Lung (tissue), 11 donors: ENCODE measurements at regions not wholly inside any gene's neighbourhood (a gene's known extent, or its start where the extent isn't known, plus 50 kb on each side); places are given as distances from the start of the nearest gene placed in this dataset.
A peak's percentile ranks its signal among the peaks of the same experiment; 100 is the strongest.

Source experiments
- ATAC-seq: fragments of 200-7000 bp; cut with Tn5 transposase; one replicate; pipeline ENCODE4 v1.9.1; 2020; ENCODE audit warnings: moderate number of reproducible peaks; ENCODE audit not compliant: insufficient read depth, low FRiP score
- DNase-seq, 3 donors: peaks; one replicate each; pipeline ENCODE4 v3.0.0-alpha.2; 2013 to 2017
- H3K27ac ChIP-seq, 2 donors: one replicate each; pipeline ENCODE4 v1.5.1; 2013; ENCODE audit warnings: mild to moderate bottlenecking in 2 of 2, moderate library complexity in 2 of 2, control low read depth in 1 of 2, inconsistent platforms in 1 of 2, low read depth in 1 of 2, low read length in 1 of 2
- H3K27me3 ChIP-seq, 3 donors: one replicate each; pipeline ENCODE4 v1.5.1; 2013; ENCODE audit warnings: low read length in 2 of 3; ENCODE audit not compliant: control insufficient read depth in 3 of 3, insufficient read depth in 3 of 3
- H3K36me3 ChIP-seq, 4 donors: one replicate each; pipeline ENCODE4 v1.5.1; 2013; ENCODE audit warnings: low read length in 4 of 4, mild to moderate bottlenecking in 1 of 4, moderate library complexity in 1 of 4; ENCODE audit not compliant: control insufficient read depth in 4 of 4, insufficient read depth in 4 of 4
- H3K4me1 ChIP-seq, 5 donors: one replicate each; pipeline ENCODE4 v1.5.1; 2013; ENCODE audit warnings: low read length in 5 of 5, mild to moderate bottlenecking in 2 of 5, moderate library complexity in 1 of 5; ENCODE audit not compliant: control insufficient read depth in 5 of 5, insufficient read depth in 5 of 5
- H3K4me3 ChIP-seq: one replicate; pipeline ENCODE4 v1.5.1; 2013; ENCODE audit warnings: mild to moderate bottlenecking, control low read depth, moderate library complexity
- H3K9ac ChIP-seq, 2 donors: one replicate each; pipeline ENCODE4 v1.5.1; 2013; ENCODE audit warnings: low read length in 2 of 2, control low read depth in 1 of 2; ENCODE audit not compliant: insufficient read depth in 1 of 2
- H3K9me3 ChIP-seq, 4 donors: one replicate each; pipeline ENCODE4 v1.5.1; 2013; ENCODE audit warnings: low read length in 3 of 4, mild to moderate bottlenecking in 1 of 4, moderate library complexity in 1 of 4; ENCODE audit not compliant: control insufficient read depth in 4 of 4, insufficient read depth in 3 of 4
- CTCF ChIP-seq: IDR thresholded peaks from 2 replicates; pipeline ENCODE4 v1.5.1; 2012; ENCODE audit warnings: mild to moderate bottlenecking; ENCODE audit errors: control extremely low read depth, extremely low read depth
- WGBS, 2 donors: extraction: QIAGEN DNeasy Blood & Tissue Kit; methylation state at CpG; one replicate each; pipeline ENCODE4 v1.1.7; 2013; 5-methylcytosine and 5-hydroxymethylcytosine counted together
- donor health status: control.
- donor health status: control.
- donor health status: Bipolar disorder and iron deficiency.
- donor health status: healthy.
- donor health status: DM: yes; HTN: yes; CAD: no.

GRCh38 chr10:1903982-1904381 lies 166.7 kb upstream of the ADARB2 start:
- Histone ChIP-seq H3K27ac (no peak overlapping the region), H3K27me3 (peaks cover 0 to 3% (median 0%) of the 10 kb centered on the region in 3 donors), H3K9me3 (peaks cover 0 to 9% (median 0%) of the 10 kb centered on the region in 4 donors), H3K36me3 (no peaks in the 10 kb centered on the region), H3K9ac (no peak overlapping the region), H3K4me1 (no peaks in the 10 kb centered on the region), H3K4me3 (no peak overlapping the region)
- 85 to 92% methylated on average over 4 of the region's 4 CpGs for WGBS, 2 donors
- ATAC-seq (no peak), DNase-seq (no peak)
- no peak for TF ChIP-seq CTCF

GRCh38 chr10:1896153-1896552 lies 158.8 kb upstream of the ADARB2 start:
- DNase-seq (peak; percentile 11 to 43 (median 18)), ATAC-seq (no peak)
- Histone ChIP-seq H3K4me3 (no peak overlapping the region), H3K9me3 (peaks cover 0 to 7% (median 0%) of the 10 kb centered on the region in 4 donors), H3K9ac (no peak overlapping the region), H3K4me1 (peaks cover 0 to 9% (median 0%) of the 10 kb centered on the region in 5 donors), H3K27ac (no peak overlapping the region), H3K27me3 (no peaks in the 10 kb centered on the region), H3K36me3 (no peaks in the 10 kb centered on the region)
- 64 to 80% methylated on average over 5 of the region's 5 CpGs for WGBS, 2 donors
- no peak for TF ChIP-seq CTCF

DNA sequence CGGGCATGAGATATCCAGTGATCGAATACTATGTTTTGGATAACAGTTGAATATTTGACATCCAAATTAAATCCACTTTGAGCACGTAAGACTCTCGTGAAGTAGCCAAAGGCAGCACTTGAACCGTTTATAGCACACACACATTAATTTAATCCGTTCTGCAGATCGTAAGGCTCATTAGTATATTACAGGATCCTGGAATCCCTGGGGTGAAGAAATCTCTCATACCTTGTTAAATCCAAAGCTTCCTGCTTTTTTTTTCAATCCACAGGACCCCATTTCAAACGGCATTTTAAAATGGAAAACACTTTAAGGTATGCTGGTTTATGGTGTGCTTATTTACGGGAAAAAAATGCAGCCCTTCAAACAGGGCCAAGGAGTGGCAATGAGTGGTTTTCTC lies 158.4 kb upstream of the ADARB2 start:
- ATAC-seq, result no peak

More for the DNA sequence above, 158.4 kb upstream of the ADARB2 start:
- no peaks in the 10 kb centered on the region for H3K27me3 ChIP-seq
- no peak overlapping the region for H3K4me3 ChIP-seq
- no peak overlapping the region for H3K27ac ChIP-seq
- WGBS, 2 donors, result 75 to 82% methylated on average over 9 of the region's 9 CpGs
- peaks cover 0 to 7% (median 0%) of the 10 kb centered on the region in 4 donors for H3K9me3 ChIP-seq
- no peaks in the 10 kb centered on the region for H3K36me3 ChIP-seq
- H3K4me1 ChIP-seq, result peaks cover 0 to 9% (median 0%) of the 10 kb centered on the region in 5 donors
- no peak for TF ChIP-seq CTCF
- no peak overlapping the region for H3K9ac ChIP-seq
- DNase-seq, result no peak
